ENCODE measurements at regions not wholly inside any gene's neighbourhood (a gene's known extent, or its start where the extent isn't known, plus 50 kb on each side); places are given as distances from the start of the nearest gene placed in this dataset.

- no peak for TF ChIP-seq CTCF (IDR thresholded peaks at IDR 0.05; ENCODE audit: insufficient read depth, low read length)
- TF ChIP-seq POLR2AphosphoS5 (IDR thresholded peaks at IDR 0.05; ENCODE audit: low read depth) = no peak
- no peak for TF ChIP-seq REST (IDR thresholded peaks at IDR 0.05; ENCODE audit: insufficient replicate concordance, low read depth)
- no peak for TF ChIP-seq GABPA (IDR thresholded peaks at IDR 0.05; ENCODE audit: low read depth)
- TF ChIP-seq SPI1 (IDR thresholded peaks at IDR 0.05; ENCODE audit: borderline replicate concordance, low read depth) = no peak
These were observed 524.3 kb upstream of the GALNTL6 start for GRCh38 chr4:171288816-171289432.

Data from HL-60 (cell line).